ENCODE measurements at regions not wholly inside any gene's neighbourhood (a gene's known extent, or its start where the extent isn't known, plus 50 kb on each side); places are given as distances from the start of the nearest gene placed in this dataset.

DNA sequence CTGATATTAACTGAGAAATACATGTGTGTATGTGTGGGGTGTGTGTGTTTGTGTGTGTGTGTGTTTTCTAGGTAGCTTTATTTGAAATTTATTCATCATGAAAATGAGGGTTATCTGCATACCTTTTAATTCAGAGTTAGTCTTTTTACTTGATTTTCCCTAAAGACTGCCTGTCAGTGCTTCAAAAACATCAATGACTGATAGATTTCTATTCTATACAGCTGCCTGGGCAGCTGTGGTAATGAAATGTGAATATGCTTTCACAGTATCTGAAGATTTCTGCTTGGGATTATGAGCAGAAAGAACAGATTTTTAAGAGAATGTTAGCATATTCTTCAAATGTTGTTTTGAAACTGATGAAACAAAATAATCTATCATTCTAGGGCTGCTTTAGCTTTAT is 119.7 kb upstream of the ZRANB2 start:
- Histone ChIP-seq H3K4me1 (no peaks in the 10 kb centered on the region), H3K4me3 (no peak overlapping the region), H3K9me3 (no peaks in the 10 kb centered on the region), H3K27me3 (no peaks in the 10 kb centered on the region), H3K27ac (no peak overlapping the region), H3K36me3 (no peaks in the 10 kb centered on the region)
- TF ChIP-seq, protein P1, sequence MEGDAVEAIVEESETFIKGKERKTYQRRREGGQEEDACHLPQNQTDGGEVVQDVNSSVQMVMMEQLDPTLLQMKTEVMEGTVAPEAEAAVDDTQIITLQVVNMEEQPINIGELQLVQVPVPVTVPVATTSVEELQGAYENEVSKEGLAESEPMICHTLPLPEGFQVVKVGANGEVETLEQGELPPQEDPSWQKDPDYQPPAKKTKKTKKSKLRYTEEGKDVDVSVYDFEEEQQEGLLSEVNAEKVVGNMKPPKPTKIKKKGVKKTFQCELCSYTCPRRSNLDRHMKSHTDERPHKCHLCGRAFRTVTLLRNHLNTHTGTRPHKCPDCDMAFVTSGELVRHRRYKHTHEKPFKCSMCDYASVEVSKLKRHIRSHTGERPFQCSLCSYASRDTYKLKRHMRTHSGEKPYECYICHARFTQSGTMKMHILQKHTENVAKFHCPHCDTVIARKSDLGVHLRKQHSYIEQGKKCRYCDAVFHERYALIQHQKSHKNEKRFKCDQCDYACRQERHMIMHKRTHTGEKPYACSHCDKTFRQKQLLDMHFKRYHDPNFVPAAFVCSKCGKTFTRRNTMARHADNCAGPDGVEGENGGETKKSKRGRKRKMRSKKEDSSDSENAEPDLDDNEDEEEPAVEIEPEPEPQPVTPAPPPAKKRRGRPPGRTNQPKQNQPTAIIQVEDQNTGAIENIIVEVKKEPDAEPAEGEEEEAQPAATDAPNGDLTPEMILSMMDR (IDR thresholded peaks at IDR 0.05) = no peak
- TF ChIP-seq POLR2A (IDR thresholded peaks at IDR 0.05) = no peak
- intact Hi-C loops (cut with DNase I) = no loop called here
- DNase-seq (no peak), ATAC-seq (no peak)

DNA sequence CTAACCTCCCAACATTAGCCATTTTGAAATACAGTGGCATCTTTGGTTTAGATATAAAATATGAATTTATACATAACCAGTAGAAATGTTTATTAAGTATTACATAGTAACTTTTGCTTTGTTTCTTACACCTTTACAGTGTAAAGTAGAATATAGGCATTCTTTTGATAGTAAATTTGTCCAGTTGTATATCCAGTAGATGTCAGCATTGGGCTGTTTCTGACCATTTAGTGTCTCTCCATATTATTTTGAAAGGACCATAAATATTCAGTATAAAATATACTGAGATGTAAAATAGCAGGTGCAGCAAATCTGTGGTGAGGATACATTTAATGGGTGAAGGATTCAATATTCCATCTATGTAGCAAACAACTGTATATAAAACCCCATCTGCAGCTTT is 115.8 kb upstream of the ZRANB2 start:
- H3K27me3 ChIP-seq = no peaks in the 10 kb centered on the region
- DNase-seq = no peak
- H3K4me1 ChIP-seq = peaks cover 0 to 7% (median 0%) of the 10 kb centered on the region in 12 donors
- TF ChIP-seq, protein P1 (IDR thresholded peaks at IDR 0.05) = peak in 10 of 12 donors; percentile 4 to 54 (median 42)
- no peak for TF ChIP-seq POLR2A (IDR thresholded peaks at IDR 0.05)
- H3K27ac ChIP-seq = no peak overlapping the region
- intact Hi-C loops (cut with DNase I) = loop anchor here in 9 of 10 donors (5.0 to 10.0 kb wide), 3 partner anchors 326 to 331 kb away; no protein-coding TSS in a partner anchor
- H3K4me3 ChIP-seq = no peak overlapping the region
- H3K9me3 ChIP-seq = no peaks in the 10 kb centered on the region
- no peak for ATAC-seq
- no peaks in the 10 kb centered on the region for H3K36me3 ChIP-seq

DNA sequence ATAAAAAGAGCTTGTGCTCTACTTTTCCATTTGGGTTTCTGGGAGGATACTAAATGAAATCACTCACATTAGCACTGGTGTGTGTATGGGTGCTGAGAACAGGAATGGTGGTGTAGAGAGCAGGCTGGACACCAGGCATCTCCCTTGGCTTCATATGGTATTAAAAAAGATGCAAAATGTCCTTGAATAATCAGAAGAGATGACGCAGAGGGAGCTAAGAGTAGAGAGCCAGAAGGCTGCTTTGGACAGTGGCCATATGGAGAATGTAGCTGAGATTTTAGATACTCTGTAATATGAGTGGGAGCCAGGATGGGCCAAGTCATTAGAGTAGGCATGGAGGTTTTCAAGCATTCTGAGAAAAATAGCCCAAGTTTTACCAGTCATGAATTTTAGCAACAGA is 112.3 kb upstream of the ZRANB2 start:
- no peak overlapping the region for H3K4me3 ChIP-seq
- peaks cover 0 to 7% (median 0%) of the 10 kb centered on the region in 12 donors for H3K4me1 ChIP-seq
- no peak overlapping the region for H3K27ac ChIP-seq
- intact Hi-C loops (cut with DNase I) = loop anchor here in 3 of 10 donors (5.0 to 10.0 kb wide), 2 partner anchors 329 to 332 kb away; no protein-coding TSS in a partner anchor
- no peaks in the 10 kb centered on the region for H3K9me3 ChIP-seq
- ATAC-seq (peak; percentile 47 to 87 (median 63)), DNase-seq (no peak)
- no peaks in the 10 kb centered on the region for H3K36me3 ChIP-seq
- TF ChIP-seq, protein P1 (IDR thresholded peaks at IDR 0.05) = no peak
- no peak for TF ChIP-seq POLR2A (IDR thresholded peaks at IDR 0.05)
- H3K27me3 ChIP-seq = no peaks in the 10 kb centered on the region
- 37 to 52% (median 46%) methylated on average over 1 of the region's 1 CpG for WGBS, 4 donors

GRCh38 chr1:71191520-71191919 is 110.7 kb upstream of the ZRANB2 start:
- no peak for TF ChIP-seq POLR2A (IDR thresholded peaks at IDR 0.05)
- TF ChIP-seq, protein P1 (IDR thresholded peaks at IDR 0.05) = no peak
- Histone ChIP-seq H3K4me3 (no peak overlapping the region), H3K27ac (no peak overlapping the region), H3K4me1 (peaks cover 0 to 7% (median 0%) of the 10 kb centered on the region in 12 donors), H3K27me3 (no peaks in the 10 kb centered on the region), H3K9me3 (peaks cover 0 to under 1% (median 0%) of the 10 kb centered on the region in 12 donors), H3K36me3 (no peaks in the 10 kb centered on the region)
- ATAC-seq = no peak
- DNase-seq = no peak
- intact Hi-C loops (cut with DNase I) = loop anchor here in 3 of 10 donors (5.0 to 10.0 kb wide), 2 partner anchors 331 to 333 kb away; no protein-coding TSS in a partner anchor
- 72 to 91% (median 82%) methylated on average over 1 of the region's 1 CpG for WGBS, 4 donors
